Activated CD8-positive, alpha-beta memory T cell treated with anti-CD3 and anti-CD28 coated beads for 1 hour (primary cell): ENCODE measurements at regions not wholly inside any gene's neighbourhood (a gene's known extent, or its start where the extent isn't known, plus 50 kb on each side); places are given as distances from the start of the nearest gene placed in this dataset.
"Not testable (repeated sequence)": the region's sequence is repeated elsewhere in the genome, so short reads cannot be mapped to it uniquely, and the experiment has no call there.

Experiments
- DNase-seq, 2 donors: peaks; one replicate each; pipeline ENCODE4 v3.0.0-alpha.2; 2020; ENCODE audit warnings: low read depth in 1 of 2; ENCODE audit errors: extremely low read depth in 1 of 2

GRCh38 chr7:1298931-1299885 lies 66.5 kb downstream of the UNCX start:
- DNase-seq: no peak

- DNase-seq: no peak
Measured at GRCh38 chr7:1300206-1300605, 67.5 kb downstream of the UNCX start.

- DNase-seq: no peak
Measured at GRCh38 chr7:1300636-1301035, 68.0 kb downstream of the UNCX start.

- DNase-seq: no peak
Measured at GRCh38 chr7:1301054-1301881, 68.6 kb downstream of the UNCX start.

DNA sequence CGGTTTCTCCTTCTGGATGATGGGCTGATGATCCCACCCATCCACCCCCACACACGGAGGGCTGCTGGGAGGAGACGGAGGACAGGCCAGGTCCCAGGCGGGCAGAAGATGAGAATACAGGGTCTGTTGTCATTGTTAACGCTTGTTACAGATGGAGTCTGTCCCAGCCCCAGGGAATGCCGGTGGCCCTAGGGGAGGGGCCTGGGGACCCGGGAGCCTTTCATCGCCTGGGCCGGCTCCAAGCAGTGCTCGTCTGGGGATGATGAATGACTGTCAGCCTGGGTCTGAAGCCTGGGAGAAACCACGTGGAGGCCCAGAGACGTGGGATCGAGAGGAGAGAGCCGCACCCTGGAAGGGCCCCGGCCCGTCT lies 69.2 kb downstream of the UNCX start:
- DNase-seq: no peak

- no peak for DNase-seq
Measured at GRCh38 chr7:1302936-1303335, 70.3 kb downstream of the UNCX start.

- DNase-seq: not testable (repeated sequence)
Measured at GRCh38 chr7:1304011-1304410, 71.3 kb downstream of the UNCX start.

DNA sequence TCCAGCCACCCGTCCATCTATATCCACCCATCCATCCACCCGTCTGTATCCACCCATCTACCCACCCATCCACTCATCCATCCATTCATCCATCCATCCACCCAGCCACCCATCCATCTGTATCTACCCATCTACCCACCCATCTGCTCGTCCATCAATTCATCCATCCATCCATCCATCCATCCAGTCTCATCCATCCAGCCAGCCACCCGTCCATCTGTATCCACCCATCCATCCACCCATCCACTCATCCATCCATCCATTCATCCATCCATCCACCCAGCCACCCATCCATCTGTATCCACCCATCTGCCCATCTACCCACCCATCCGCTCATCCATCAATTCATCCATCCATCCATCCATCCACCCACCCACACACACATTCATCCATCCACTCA lies 73.2 kb downstream of the UNCX start:
- DNase-seq: no peak

GRCh38 chr7:1307828-1308227 lies 75.2 kb downstream of the UNCX start:
- DNase-seq: no peak

DNA sequence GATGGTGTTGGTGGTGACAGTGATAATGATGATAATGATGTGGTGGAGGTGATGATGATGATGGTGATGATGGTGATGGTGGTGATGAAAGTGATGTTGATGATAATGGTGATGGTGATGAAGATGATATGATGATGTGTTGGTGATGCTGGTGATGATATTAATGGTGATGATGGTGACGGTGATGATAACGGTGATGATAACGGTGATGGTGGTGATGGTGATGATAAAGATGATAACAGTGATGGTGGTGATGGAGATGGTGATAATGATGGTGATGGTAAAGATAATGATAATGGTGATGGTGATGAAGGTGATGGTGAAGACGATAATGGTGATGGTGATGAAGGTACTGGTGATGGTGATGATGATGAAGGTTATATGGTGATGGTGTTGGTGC lies 76.6 kb downstream of the UNCX start:
- DNase-seq: no peak

- no peak for DNase-seq
Measured at GRCh38 chr7:1309996-1310395, 77.3 kb downstream of the UNCX start.

DNA sequence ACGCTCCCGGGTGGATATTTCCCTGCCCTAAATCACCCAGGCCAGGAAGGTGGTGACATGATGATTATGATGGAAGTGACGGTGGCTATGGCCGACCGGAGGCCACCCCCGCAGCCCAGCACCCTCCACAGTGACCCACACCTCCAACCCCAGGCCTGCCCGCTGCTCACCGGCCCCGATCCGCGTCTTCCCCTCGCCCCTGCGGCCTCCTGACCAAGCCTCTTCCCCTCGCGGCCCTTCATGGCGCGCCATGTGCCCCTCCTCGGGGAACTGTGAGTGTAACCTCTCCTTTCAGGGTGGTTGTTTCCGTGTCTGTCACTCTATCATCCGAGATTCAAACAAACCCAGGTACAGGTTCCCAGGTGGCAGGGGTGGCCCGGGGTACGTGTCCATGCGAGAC lies 78.3 kb downstream of the UNCX start:
- no peak for DNase-seq

DNA sequence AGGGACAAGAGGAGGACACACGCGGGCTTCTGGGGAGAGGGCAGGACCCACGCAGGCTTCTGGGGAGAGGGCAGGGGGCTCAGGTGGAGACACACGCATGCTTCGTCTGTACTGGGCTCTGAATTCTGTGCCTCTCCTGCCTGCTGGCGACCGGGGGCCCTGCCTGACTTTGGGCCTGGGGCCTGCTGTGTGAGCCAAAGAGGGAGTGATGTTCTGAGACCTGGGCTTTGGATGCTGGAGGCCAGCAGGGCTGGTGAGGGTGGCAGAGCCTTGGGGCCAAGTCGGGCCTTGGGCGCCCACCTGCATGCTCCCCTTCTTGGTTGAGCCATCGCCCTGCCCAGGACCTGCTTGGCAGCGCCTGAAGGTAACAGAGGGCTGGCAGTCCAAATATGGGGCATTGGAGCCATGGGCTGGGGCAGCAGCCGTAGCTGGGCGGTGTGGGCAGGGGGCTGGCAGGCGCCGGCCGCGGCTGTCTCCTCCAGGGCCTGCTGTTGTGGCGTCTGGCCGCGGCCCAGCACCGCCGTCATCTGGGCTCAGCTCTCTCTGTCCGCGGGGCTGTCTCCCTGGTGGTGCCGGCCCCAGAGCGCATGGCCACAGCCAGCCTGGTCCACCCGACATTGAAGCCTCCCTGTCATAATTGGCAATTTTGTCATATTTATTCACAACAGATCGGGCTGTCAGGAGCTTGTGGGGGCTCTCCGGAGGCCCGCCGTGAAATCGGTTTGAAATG lies 78.9 kb downstream of the UNCX start:
- DNase-seq: no peak

DNA sequence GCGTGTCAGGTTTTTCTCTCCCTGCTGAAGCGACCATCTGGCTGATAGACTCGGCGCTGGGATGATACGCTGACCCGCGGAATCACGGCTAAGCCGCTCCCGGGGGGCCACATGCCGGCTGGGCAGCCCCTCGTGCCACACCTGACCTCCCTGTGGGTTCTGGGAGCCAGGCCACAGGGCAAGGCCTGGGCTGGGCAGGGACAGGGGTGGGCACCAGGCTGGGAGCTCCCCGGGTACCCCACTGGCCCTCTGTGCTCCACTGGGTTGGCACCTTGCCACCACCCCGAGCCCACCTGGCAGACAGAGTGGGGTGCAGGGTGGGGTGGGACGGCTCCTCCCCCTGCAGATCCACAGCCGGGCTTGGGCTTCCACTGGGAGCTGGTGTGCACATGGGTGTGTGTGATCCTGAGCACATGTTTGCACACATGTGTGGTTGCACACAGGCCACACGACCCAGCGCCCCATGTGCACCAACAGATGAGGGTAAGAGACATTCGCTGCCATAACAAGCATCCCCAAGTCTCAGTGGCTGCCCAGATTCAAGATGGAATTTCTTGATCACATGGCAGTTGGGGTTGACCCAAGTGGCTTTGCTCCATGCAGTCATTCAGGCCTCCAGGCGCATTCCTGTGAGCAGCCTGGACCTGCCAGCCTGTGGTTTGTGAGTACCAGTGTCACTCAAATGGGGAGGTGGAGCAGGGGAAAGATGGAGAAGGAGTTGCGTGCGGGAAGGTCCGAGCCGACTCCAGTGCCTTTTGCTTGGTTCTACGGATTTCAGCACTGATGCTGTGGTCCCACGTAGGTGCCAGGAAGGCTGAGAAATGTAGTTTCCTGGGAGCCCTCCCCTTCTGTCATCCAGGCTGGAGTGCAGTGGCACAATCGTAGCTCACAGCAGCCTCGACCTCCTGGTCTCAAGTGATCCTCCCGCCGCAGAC lies 79.7 kb downstream of the UNCX start:
- no peak for DNase-seq

DNA sequence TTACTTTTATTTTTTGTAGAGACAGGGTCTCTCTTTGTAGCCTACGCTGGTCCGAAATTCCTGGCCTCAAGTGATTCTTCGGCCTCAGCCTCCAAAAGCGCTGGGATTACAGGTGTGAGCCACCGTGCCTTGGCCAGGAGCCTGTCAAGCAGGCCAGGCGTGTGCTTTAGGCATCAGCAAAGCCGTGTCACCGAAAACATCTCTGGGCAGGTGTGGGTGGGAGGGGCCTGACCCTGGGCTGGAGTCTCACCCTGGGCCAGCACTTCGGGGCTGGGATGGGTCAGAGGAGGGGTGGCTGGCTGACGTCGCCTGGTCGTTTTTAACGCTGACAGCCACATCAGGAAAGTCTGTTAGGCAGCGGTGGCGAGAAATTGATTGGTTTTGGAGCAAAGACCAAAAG lies 80.9 kb downstream of the UNCX start:
- DNase-seq: no peak

DNA sequence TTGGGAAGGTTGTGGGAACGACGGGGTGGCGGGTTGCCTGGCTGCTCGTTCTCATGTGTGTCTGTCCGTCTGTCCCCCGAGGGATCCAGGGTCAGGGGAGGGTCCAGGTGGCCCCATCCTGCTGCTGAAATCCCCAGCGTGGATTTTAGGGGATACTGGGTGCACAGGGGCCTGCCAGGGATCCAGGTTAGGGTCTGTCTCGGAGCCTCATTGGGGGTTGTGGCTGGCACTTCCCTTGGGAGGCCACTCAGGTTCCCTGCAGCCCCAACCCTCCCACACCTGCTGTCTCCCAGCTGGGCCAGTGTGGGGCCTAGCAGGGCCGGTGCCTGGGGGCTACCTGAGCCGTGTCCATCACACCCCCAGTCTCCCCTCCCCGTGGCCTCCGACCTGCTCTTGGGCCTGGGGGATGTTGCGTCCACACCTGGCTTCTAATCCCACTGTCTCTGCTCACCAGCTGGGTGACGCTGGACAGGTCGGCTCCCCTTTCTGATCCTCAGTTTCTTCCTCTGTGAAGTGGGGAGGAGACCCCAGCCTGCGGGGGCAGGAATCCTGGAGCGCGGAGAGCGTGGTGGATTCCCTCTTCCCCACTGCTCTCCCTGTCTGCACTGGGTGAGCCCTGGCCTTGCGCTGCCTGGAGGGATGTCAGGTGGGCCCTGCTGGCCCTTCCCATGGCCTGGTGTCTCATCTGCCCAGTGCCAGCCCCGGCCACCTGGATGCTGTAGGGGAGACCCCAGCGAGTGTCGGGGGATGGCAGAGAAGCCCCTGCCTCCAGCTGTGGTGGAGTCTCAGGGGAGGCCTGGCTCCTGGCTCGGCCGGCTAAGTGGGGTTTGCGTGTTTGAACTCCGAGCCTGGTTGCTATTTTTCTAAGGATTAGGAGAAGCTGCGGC lies 81.6 kb downstream of the UNCX start:
- no peak for DNase-seq

- no peak for DNase-seq
Measured at GRCh38 chr7:1314908-1315450, 82.3 kb downstream of the UNCX start.

- DNase-seq: no peak
Measured at GRCh38 chr7:1316086-1316485, 83.4 kb downstream of the UNCX start.

- no peak for DNase-seq
Measured at GRCh38 chr7:1317646-1318045, 85.0 kb downstream of the UNCX start.
